ENCODE measurements at regions not wholly inside any gene's neighbourhood (a gene's known extent, or its start where the extent isn't known, plus 50 kb on each side); places are given as distances from the start of the nearest gene placed in this dataset.

DNA sequence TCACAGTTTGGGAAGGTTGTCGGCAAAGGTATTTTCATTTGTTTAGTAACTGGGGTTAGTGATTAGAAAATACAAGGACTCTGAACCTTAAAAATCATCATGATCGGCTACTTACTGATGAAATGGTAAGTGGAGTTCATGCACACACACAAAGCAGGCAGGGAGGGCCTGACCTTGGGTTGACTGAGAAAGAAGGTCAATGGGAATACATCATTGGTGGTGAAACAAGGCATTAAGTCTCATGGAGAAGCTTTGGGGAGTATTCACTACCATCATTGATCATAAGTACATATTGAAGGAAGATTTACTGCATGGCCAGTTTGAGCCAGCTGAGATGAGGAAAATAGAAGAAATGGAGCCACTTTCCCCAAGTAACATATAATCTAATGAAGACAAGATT lies 74.4 kb downstream of the LUZP4 start:
- DNase-seq (no peak), ATAC-seq (no peak)
- 62 to 75% methylated on average over 2 of the region's 2 CpGs for WGBS, 2 donors
- no peak for TF ChIP-seq POLR2A (IDR thresholded peaks at IDR 0.05)
- TF ChIP-seq, protein P1, sequence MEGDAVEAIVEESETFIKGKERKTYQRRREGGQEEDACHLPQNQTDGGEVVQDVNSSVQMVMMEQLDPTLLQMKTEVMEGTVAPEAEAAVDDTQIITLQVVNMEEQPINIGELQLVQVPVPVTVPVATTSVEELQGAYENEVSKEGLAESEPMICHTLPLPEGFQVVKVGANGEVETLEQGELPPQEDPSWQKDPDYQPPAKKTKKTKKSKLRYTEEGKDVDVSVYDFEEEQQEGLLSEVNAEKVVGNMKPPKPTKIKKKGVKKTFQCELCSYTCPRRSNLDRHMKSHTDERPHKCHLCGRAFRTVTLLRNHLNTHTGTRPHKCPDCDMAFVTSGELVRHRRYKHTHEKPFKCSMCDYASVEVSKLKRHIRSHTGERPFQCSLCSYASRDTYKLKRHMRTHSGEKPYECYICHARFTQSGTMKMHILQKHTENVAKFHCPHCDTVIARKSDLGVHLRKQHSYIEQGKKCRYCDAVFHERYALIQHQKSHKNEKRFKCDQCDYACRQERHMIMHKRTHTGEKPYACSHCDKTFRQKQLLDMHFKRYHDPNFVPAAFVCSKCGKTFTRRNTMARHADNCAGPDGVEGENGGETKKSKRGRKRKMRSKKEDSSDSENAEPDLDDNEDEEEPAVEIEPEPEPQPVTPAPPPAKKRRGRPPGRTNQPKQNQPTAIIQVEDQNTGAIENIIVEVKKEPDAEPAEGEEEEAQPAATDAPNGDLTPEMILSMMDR (IDR thresholded peaks at IDR 0.05), result no peak
- intact Hi-C loops (cut with DNase I), result no loop called here
- Histone ChIP-seq H3K27ac (no peak overlapping the region), H3K36me3 (replicated peaks in 1 of 2; ENCODE audit: insufficient read depth in 1 of 2, low read depth in 2 of 2) (no peaks in the 10 kb centered on the region), H3K4me1 (no peaks in the 10 kb centered on the region), H3K27me3 (no peaks in the 10 kb centered on the region), H3K4me3 (no peak overlapping the region), H3K9me3 (no peaks in the 10 kb centered on the region)

DNA sequence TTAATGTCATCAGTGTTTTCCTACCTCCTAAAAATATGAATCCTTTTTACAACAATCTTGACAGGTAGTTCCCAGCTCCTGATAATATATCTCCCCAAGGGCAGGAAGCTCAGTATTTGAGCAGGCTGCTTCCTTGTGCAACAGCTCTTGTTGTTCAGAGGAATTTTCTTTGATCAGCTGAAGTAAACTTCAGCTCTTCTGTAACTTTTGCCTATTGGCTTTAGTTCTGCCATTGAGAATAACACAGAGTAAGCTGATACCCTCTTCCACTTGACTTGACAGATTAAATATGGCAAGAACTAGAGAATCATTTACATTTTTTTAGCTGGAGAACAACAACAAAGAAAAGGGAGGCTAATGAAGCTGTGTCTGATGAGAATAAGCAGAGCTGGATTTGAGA lies 75.2 kb downstream of the LUZP4 start:
- Histone ChIP-seq H3K9me3 (no peaks in the 10 kb centered on the region), H3K27ac (no peak overlapping the region), H3K4me3 (no peak overlapping the region), H3K36me3 (replicated peaks in 1 of 2; ENCODE audit: insufficient read depth in 1 of 2, low read depth in 2 of 2) (no peaks in the 10 kb centered on the region), H3K4me1 (no peaks in the 10 kb centered on the region), H3K27me3 (no peaks in the 10 kb centered on the region)
- TF ChIP-seq, protein P1 (IDR thresholded peaks at IDR 0.05), result no peak
- TF ChIP-seq POLR2A (IDR thresholded peaks at IDR 0.05), result no peak
- intact Hi-C loops (cut with DNase I), result no loop called here
- no peak for DNase-seq
- ATAC-seq, result no peak

DNA sequence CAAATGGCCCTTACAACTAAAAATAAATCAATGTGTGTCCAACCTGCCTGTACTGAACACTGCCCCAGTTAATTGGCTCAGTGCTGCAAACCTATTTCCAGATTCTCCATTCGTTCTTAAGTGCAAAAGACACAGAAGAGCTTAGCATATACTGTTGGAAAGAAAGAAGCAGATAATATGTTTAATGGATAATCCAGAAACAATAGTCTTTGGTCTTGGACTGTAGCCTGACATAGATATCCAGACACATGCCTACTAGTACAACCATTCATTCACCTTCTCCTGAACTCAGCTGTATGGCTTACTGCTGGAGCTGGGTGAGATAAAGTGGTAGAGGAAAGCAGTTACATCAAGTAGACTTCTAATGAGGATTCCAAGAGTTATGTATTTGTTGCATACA lies 77.0 kb downstream of the LUZP4 start:
- TF ChIP-seq, protein P1 (IDR thresholded peaks at IDR 0.05), result no peak
- TF ChIP-seq POLR2A (IDR thresholded peaks at IDR 0.05), result no peak
- H3K4me1 ChIP-seq, result no peaks in the 10 kb centered on the region
- no peaks in the 10 kb centered on the region for H3K36me3 ChIP-seq (replicated peaks in 1 of 2; ENCODE audit: insufficient read depth in 1 of 2, low read depth in 2 of 2)
- no peak for ATAC-seq
- intact Hi-C loops (cut with DNase I), result no loop called here
- no peak overlapping the region for H3K27ac ChIP-seq
- WGBS, 2 donors, result 0% methylated on average over 1 of the region's 1 CpG
- DNase-seq, result no peak
- H3K27me3 ChIP-seq, result no peaks in the 10 kb centered on the region
- H3K9me3 ChIP-seq, result no peaks in the 10 kb centered on the region
- no peak overlapping the region for H3K4me3 ChIP-seq

DNA sequence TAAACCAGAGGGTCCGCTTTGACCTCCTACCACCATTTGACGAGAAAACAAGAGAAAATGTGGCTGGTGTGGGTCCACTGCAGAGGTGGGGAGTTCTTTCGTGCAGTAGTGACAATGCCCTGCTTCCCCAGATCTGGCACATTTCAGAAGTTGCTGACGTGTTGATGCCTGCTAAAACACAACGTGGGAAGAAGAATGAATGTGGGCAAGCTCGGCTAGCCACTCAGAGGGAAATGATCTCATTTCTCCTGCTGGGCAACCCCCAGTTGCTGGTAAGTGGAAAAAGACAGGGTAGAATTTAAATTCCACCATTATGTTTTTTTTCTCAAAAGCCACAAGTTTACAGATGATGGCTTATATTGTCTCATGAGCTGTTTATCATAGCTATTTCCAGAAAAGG lies 77.9 kb downstream of the LUZP4 start:
- Histone ChIP-seq H3K4me3 (no peak overlapping the region), H3K27ac (no peak overlapping the region), H3K4me1 (no peaks in the 10 kb centered on the region), H3K36me3 (replicated peaks in 1 of 2; ENCODE audit: insufficient read depth in 1 of 2, low read depth in 2 of 2) (no peaks in the 10 kb centered on the region), H3K27me3 (no peaks in the 10 kb centered on the region), H3K9me3 (no peaks in the 10 kb centered on the region)
- DNase-seq (no peak), ATAC-seq (no peak)
- intact Hi-C loops (cut with DNase I), result no loop called here
- TF ChIP-seq, protein P1 (IDR thresholded peaks at IDR 0.05), result no peak
- TF ChIP-seq POLR2A (IDR thresholded peaks at IDR 0.05), result no peak
- WGBS, 2 donors, result 52 to 74% methylated on average over 6 of the region's 6 CpGs

DNA sequence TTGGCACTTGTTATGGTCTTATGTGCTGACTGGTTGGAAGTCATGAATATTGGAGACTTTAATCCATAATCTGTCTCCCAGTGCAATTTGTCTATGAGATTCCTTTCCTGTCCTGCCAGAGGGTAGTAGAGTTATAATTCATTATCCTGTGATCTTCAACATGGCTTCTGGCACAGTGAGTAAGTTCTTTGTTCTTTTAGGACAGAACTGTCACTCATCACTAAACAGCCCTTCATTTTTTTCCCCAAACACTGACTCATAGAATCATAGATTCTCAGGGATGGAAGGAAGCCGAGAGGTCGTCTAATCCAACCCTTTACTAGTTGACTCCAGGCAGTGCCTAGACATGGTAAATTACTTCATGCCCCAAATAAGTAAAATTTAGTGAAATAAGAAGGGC lies 78.4 kb downstream of the LUZP4 start:
- Histone ChIP-seq H3K27me3 (no peaks in the 10 kb centered on the region), H3K9me3 (no peaks in the 10 kb centered on the region), H3K4me1 (no peaks in the 10 kb centered on the region), H3K36me3 (replicated peaks in 1 of 2; ENCODE audit: insufficient read depth in 1 of 2, low read depth in 2 of 2) (no peaks in the 10 kb centered on the region), H3K27ac (no peak overlapping the region), H3K4me3 (no peak overlapping the region)
- no peak for DNase-seq
- intact Hi-C loops (cut with DNase I), result no loop called here
- TF ChIP-seq POLR2A (IDR thresholded peaks at IDR 0.05), result no peak
- TF ChIP-seq, protein P1 (IDR thresholded peaks at IDR 0.05), result no peak
- ATAC-seq, result no peak
- WGBS, 2 donors, result 60 to 69% methylated on average over 2 of the region's 2 CpGs
